SH-SY5Y (cell line): ENCODE measurements at regions not wholly inside any gene's neighbourhood (a gene's known extent, or its start where the extent isn't known, plus 50 kb on each side); places are given as distances from the start of the nearest gene placed in this dataset.

Experiments used
- GATA2 ChIP-seq: IDR thresholded peaks from 2 replicates; pipeline ENCODE4 v1.6.1; 2011; ENCODE audit warnings: mild to moderate bottlenecking, low read depth, low read length
- GATA3 ChIP-seq: IDR thresholded peaks from 2 replicates; pipeline ENCODE4 v1.6.1; 2011; ENCODE audit warnings: low read depth, mild to moderate bottlenecking, low read length, moderate library complexity

- TF ChIP-seq GATA2: no peak
- TF ChIP-seq GATA3: no peak
Observed at GRCh38 chr1:112061901-112062320, 72.4 kb upstream of the KCND3 start.
